Stimulated activated CD4-positive, alpha-beta T cell treated with anti-CD3 and anti-CD28 coated beads, Interleukin-2, amount 100 ng/mL, for 4 hours (primary cell): ENCODE measurements at regions not wholly inside any gene's neighbourhood (a gene's known extent, or its start where the extent isn't known, plus 50 kb on each side); places are given as distances from the start of the nearest gene placed in this dataset.
"Not testable (repeated sequence)": the region's sequence is repeated elsewhere in the genome, so short reads cannot be mapped to it uniquely, and the experiment has no call there.

Experiments
- DNase-seq: peaks from one replicate; pipeline ENCODE4 v3.0.0-alpha.2; 2020; ENCODE audit warnings: low read depth

DNA sequence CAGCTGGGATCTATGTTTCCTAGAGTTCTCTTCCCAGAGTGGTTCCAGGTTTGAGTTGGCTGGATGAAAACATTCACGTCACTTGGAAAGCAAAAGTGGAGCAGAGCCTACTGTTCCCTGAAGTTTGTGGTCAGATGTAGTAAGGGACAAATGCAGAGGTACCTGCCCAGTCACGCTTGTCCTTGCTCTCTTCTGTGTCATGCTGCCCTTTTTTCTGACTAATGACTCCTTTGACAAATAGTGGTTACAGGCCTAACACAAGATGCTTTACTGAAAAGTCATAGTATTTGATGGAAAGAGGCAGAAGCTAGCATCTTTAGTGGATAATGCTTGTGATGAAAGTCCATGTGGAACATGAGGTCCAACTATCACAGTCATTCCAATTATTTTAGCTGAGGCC lies 881.4 kb upstream of the B3GALT2 start:
- DNase-seq, result no peak

DNA sequence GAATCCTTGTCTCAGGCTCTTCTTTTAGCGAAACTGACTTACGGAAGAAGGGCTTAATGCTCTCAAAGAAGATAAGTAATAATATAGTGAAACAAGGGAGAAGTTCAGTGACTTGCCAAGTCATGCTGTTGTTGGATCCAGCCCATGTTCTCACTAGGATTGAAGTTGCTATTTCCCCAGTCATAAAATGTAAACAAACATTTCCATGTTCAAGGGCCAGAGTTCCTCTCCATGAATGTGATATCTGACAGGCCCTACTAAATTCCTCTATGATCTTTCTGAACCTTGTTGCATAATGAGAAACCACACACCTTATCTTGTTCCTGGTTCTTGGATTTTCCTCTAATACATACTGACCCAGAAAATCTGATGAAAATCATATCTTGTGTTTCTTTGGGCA lies 876.5 kb upstream of the B3GALT2 start:
- no peak for DNase-seq

DNA sequence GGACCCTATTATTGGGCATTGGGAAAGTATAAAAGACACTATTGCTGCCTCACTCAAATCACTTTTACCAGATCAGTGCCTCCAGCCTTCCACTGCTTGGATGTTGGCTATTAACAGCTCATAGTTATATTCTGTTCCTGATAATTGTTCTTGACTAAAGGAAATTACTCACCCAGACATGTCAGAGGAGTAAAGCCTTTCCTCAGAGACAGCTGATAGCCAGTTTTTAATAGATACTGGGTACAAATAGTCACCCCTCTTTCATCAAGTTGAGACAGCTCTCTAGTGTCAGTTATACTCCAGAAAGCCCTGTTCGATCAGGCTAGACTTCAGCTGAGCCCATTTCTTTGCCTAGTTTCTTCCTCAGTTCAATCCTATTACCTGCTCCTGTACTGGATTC lies 876.1 kb upstream of the B3GALT2 start:
- no peak for DNase-seq

DNA sequence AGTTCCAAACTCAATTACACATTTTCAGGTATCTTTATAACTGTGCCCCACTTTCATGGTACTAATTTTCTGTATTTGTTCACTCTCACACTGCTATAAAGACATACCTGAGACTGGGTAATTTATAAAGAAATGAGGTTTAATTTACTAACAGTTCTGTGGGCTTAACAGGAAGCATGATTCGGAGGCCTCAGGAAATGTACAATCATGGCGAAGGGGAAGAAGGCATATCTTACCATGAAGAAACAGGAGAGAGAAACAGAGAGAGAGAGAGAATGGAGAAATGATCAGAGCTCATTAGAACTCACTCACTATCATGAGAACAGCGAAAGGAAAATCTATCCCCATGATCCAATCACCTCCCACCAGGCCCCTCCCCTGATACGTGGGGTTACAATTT lies 874.1 kb upstream of the B3GALT2 start:
- no peak for DNase-seq

DNA sequence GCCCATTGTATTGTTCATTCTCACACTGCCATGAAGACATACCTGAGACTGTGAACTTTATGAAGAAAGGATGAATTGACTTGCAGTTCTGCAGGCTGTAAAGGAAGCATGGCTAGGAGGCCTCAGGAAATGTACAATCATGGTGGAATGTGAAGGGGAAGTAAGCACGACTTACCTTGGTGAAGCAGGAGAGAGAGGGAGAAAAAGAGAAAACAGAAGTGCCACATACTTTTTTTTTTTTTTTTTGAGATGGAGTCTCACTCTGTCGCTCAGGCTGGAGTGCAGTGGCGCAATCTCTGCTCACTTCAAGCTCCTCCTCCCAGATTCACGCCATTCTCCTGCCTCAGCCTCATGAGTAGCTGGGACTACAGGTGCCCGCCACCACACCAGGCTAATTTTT lies 871.9 kb upstream of the B3GALT2 start:
- DNase-seq, result not testable (repeated sequence)

DNA sequence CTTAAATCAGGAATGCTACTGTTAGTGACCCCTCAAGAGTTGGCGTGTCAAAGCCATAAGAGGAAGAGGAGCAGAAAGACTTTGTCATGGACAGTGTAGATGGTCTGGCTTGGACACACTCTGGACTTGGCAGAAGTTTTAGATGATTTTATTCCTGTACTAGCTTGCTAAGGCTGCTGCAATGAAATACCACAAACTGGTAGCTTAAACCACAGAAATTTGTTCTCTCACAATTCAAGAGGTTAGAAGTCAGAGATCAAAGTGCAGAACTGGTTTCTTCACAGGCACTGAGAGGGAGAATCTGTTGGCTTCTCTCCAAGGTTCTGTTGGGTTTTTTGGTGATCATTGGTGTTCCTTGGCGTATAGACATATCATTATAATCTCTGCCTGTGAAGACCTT lies 869.8 kb upstream of the B3GALT2 start:
- DNase-seq, result no peak

DNA sequence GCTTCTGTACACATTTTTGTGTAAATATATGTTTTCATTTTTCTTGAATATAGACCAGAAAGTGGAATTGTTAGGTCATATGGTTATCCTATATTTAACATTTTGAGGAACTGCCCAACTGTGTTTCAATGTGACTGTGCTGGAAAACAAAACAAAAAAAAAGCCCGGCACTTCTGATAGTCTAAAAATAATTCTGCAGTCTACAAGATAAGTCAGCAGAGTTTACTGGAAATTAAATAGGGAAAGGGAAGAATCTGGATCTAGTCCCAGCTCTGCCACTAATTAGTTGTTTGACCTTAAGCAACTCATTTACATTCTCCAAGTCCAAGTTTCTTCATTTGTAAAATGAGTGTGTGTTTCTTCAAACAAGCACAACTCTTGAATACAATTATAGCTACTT lies 869.1 kb upstream of the B3GALT2 start:
- DNase-seq, result no peak

DNA sequence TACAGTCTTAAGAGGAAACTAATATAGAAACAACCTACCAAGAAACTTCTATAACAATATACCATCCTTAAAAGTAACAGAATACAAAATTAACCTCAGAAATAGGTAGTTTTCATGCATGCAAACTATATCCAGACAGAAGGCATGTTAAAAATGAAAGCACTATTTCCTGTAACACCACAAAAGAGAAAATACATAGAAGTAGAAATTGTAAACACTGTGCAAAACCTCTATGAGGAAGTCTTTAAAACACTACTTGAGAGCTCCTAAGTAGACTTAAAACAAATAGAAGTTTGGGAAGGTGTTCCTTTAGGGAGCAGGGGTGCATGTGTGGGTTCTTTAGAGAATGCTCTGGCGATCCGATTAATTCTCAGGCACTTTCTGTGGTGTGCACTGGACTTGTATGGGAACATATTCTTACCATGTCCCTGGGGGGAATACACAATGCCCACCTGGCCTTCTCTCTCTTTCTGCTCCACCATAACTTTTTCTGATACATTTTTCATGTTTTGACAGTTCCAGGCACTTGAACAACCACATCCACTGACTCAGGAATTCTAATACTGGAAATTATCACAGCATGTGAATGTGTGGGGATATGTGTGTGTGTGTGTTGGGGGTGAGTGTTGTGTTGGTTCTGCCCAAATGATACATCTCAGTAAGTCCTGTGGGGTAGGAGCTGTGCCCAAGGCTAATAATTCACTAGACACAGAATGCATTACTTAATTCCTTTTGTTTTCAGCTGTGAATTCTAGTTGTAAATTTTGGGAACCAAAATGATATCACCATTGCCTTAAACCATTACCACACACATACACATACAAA lies 866.3 kb upstream of the B3GALT2 start:
- no peak for DNase-seq

DNA sequence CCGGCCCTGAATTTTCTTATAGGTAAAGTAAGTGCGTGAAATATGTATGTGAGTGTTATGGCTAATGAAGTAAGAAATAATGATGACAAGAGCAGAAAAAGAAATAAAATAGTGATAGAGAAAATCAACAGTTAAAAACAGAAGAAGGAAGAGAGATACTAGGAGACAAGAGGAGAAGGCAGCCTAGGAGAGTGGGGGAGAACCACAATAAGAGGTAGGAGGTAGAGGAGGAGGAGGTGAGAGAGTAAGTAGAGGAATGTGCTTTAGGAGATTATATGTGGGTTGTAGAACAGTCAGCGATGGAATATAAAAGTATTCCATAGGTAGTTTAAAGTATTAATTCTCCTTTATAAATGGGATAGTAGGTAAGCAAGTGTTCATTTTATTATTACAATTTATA lies 861.5 kb upstream of the B3GALT2 start:
- no peak for DNase-seq

DNA sequence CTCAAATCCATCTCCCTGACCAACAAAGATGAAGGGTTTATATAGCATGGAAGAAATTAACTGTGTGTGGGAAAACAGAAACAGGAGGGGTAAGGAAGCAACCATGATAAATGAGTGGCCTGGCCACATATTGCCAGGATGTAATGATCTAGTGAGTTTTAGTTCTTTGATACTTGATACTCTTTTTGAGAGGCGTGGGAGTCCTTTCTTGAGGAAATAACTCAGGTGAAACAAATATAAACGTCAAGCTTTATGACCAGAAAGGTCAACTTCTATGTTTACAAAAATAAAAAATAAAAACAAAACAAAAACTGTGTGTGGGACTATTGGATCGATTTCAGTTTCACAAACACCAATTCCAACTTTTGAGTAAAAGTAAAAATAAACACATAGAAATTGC lies 860.8 kb upstream of the B3GALT2 start:
- DNase-seq, result no peak

DNA sequence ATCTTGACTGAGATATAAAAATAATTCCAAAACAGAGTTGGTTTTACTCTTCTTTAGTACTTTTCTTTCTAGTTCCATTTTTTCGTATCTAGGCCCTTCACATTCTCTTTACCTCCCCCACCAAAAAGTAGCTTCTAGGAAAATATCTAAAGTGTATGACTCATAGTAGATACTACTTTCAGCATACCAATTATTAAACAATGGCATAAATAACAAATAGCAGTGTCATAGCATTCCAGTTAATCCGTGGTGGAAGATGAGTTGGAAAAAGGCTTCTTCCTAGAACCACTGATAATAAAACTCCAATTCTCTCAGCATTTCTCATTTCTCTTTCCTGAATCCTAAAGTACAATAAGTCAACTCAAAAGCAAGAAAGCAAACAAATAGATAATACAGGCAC lies 859.0 kb upstream of the B3GALT2 start:
- DNase-seq, result no peak

DNA sequence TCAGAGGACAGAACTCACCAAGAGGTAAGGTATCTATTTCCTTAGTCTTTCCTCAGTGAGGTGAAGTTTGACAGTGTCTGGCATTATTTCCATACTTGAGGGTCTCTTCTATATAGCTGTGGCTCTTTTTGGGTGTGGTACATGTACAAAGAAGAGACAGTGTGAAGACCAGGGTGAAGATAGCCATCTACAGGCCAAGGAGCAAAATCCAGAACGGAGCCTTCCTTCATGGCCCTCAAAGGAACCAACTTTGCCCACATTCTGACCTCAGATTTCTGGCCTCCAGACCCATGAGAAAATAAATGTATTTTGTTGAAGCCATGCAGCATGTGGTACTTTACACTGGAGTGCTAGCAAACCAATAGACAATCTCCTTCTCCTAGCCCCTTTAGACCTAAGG lies 858.5 kb upstream of the B3GALT2 start:
- no peak for DNase-seq

DNA sequence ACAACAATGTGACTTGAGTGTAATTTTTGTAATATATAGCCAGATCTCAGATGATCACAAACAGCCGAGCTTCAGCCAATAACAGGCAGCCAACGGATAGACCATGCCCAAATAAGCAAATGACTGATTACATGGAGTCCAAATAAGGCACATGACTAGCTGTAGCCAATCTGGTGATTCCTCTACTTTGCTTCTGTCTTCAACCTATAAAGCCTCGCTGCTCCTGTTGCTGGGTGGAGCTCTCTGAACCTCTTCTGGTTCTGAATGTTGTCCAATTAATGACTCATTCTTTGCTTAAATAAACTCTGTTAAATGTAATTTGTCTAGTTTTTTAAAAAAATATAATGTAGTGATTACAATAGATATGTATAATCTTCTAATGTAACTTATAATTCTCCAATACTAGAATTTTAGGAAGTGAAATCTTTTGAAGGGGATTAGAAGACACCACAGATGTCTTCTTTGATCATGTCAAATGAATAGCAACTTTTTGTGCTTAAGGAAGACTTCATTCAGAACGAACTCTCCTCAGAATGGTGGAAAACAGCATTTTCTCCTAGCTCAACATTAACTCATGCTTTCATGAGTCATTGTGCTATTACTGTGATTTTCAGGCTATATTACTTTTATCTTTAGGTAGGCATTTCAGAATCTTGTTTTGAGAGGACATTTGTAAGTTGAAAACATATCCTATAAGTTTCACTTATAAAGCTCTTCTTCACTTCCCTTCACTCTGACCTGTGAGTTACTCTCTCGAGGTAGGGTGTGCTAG lies 857.8 kb upstream of the B3GALT2 start:
- DNase-seq, result no peak

DNA sequence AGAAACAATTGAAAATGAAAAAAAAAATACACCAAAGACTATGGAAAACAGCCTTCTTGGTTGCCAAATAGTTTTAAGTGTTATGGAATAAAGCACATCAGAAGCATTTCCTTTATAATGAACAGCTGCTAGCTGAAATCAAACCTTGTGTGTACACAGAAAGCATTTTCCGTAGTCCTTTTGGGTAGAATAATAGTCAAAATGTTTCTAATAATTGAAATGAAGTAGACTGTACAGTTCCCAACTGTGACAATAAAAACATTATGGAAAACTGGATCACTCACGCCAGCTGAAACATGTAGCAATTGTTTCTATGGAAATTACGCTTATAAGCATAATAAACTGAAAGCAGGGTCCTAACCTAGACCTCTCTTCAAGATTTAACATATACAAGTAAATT lies 856.3 kb upstream of the B3GALT2 start:
- no peak for DNase-seq

DNA sequence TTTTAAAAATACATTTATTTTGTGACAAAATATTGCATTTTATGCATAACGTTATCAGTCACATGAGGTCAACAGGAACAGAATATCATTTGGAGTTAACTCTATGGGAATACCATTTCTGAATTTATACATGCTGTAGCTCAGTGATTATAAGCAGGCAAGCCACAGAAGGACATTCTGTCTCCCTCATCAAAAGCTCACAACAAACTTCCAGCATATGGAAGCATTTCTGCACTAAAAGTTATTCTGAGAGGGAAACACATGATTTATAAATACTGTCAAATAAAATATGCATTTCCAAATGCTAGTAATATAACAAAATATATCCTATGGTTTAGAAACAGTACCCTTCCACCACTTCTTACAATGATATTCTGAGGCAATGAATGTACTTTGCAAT lies 854.1 kb upstream of the B3GALT2 start:
- DNase-seq, result no peak

DNA sequence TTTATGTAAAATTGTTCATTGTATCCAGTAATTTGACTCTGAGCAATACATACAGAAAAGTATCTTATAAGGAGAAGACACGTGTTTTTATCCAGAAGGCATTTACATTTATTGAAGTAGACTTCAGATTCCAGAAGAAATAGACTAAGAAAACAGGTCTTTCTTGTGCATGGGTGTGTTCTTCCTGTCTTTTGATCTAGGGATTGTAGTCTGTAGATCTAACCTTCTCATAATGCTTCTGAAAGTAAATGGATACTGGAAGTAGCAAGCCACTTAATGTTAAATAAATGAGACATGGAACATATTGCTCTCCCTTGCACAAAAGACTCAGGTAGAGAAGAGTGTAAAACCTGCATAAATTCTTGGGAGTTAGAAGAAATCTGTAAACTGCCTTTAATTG lies 853.2 kb upstream of the B3GALT2 start:
- no peak for DNase-seq

DNA sequence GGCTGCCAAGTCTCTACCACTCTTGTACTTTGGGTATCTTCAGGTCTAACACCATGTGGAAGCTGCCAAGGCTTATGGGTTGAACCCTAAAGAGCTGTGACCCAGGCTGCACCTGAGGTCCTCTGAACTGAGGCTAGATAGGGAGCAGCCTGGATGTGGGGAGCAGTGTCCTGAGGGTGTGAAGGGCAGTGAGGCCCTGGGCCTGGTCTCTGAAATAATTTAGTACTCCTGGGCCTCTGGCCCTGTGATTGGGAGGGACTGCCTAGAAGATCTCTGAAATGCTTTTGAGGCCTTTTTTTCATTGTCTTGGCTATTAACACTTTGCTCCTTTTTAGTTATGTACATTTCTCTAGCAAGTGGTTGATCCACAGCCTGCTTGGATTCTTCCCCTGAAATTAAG lies 847.2 kb upstream of the B3GALT2 start:
- DNase-seq, result no peak

DNA sequence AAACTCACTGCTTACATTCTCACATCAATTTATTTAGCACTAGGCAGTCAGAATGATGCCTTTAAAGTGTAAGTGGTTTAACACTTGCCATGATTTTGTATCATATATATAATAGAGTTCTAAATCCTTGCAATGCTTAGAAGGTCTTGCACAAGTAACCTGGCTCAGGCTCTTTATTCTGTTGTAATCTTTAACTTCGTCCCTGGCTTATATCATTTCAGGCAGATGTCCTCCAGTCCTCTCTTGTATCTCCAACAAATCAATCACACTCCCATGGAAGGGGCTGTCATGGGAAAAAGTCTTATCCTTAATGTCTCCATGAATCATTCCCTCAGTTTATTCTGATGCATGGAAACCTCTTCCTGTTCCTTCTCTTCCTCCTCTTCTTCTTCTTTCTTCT lies 841.6 kb upstream of the B3GALT2 start:
- DNase-seq, result no peak

DNA sequence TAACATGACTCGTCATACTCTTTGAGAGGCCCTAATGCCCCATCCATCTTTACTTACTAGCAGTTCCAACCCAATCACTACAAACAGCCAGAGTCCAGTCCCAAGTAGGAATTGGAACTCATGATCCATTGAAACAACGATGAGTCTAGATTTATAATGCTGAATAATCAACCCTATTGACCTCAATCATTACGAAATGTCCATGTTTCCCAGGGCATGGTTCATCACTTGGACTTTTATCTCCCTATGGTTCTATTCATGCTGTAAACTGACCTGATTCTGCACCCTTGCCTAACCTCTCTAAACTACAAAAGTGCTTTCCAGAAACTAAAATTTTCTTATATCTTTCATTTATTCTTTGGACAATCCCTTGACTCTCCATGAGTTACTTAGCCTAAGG lies 840.0 kb upstream of the B3GALT2 start:
- DNase-seq, result no peak

DNA sequence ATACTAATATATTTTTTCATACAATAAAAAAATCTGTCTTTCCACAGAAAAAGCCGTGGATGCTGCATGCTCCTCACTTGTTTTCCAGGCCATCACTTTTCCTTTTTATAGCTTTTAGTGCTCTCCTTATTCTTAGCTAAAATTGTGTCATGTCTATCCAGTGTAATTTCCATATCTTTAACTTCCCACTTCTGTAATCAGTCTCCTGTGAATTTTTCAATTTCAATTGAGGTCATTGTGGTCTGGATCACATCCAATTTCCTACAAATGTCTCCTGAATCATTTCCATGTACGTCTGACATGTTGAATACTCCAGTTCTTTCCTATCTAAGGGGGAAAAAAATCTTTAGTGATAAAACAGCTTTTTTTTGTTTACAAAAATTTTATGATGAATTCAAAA lies 838.2 kb upstream of the B3GALT2 start:
- DNase-seq, result no peak

DNA sequence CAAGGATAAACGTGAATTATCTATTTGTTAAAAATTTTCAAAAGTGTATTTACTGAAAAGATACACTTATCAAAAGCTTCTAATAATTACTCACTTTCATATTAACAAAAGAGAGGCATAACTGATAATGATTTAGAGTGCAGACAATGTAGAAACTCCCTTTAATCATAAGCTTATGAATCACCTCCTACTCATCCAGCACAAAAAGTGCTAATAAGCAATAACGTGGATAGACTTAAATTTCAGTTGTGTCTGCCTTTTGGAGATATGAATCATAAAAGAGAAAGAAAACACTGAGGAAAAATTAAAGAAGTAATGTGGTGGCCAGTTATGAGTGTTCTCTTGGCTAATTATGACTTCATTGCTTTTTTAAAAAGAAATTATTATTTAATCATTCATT lies 827.6 kb upstream of the B3GALT2 start:
- DNase-seq, result no peak

DNA sequence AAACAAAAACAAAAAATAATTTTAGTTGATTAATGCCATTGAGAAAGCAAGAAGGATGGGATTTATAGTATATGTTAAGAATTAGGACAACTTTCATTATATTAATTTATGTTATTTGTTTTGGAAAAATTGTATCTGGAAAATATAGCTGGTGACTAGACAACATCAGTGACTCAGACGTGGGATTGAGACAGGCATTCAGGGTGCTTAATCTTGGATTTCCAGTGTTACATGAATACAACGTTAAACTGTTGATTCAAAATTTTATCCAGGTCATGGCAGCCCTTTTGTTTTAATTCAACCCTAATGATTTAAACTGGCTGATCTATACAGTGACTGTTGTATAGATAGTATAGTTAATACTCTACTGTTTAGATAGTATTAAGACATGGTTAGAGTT lies 827.1 kb upstream of the B3GALT2 start:
- no peak for DNase-seq

DNA sequence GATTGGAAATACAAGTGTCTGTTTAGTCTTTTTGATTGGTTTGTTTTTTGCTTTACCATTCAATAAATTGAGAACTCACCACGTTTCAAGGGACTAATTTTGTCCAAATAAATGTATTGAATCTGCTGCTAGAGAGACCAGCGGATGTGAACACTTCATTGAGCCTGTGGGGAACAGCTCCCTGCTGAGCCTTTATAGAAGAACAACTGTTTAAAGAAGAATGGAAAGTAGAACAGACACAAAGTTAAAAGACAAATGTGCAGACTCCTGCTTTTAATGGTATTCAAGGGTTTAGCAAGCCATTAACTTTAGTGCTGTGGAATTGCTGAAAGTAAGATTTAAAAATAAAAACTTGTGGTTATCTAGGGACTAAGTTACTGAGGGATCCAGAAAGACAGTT lies 817.7 kb upstream of the B3GALT2 start:
- DNase-seq, result no peak
